ENCODE measurements at regions not wholly inside any gene's neighbourhood (a gene's known extent, or its start where the extent isn't known, plus 50 kb on each side); places are given as distances from the start of the nearest gene placed in this dataset.

DNA sequence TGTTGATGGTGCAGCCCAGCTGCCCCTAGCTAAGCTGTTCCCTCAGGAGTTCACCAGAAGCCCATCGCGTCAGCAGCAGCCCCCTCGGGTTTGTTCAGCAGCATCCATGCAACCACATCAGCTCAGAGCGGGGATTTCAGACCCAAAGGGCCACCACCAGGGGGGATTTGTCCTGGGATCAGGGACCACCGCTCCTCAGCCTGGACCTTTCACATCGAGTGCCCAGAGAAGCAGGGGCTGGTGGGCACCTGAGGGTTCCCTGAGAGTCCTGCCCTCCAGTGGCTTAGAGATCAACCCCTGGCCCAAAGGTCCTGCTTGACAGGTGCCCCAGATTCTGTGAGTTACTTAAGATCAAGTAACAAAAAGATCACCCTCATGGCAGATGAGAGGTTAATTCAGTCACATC lies 65.9 kb upstream of the C14orf180 start:
- DNase-seq (ENCODE audit: low spot score): no peak

GRCh38 chr14:104514156-104514848 lies 65.3 kb upstream of the C14orf180 start:
- no peak for DNase-seq (ENCODE audit: low spot score)

- DNase-seq (ENCODE audit: low spot score): no peak
These were observed 64.3 kb upstream of the C14orf180 start for GRCh38 chr14:104515059-104515810.

- DNase-seq (ENCODE audit: low spot score): no peak
These were observed 63.5 kb upstream of the C14orf180 start for GRCh38 chr14:104515811-104516780.

DNA sequence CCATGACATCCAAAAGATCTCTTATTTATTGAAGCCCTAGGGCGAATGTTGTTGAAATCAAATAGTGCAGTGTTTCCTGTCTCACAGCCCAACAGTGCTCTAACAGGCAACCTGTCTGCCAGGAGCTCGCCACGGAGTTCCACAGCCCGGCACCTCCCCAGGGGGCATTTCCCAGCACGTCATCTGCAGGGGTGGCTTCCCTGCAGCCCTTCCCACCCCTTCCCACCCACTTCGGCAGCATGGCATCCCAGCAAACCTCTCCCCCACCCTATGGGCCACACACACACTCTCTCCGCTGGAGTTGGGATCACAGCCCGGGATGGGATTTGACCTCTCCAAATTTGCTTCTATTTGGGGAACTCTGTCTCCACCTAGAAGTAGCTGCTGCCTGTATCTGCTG lies 62.7 kb upstream of the C14orf180 start:
- no peak for DNase-seq (ENCODE audit: low spot score)

DNA sequence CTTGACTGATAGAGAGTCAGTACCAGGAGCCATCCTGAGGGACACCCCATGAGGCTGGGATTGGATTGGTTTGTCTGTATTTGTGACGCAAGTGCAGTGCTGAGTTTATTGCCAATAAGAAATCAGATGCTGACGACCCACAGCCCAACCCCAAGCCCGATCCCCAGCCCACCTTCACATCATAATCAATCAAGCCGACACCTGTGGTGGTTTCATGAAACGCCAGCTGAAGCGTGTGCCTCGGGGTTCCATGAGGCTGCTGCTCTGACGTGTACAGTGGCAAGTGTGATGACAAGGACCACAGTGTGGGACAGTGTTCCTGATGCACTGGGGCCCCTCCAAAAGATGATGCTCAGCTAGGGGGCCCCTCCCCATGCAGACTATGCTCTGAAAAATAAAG lies 62.1 kb upstream of the C14orf180 start:
- DNase-seq (ENCODE audit: low spot score): no peak

- no peak for DNase-seq (ENCODE audit: low spot score)
These were observed 61.7 kb upstream of the C14orf180 start for GRCh38 chr14:104517867-104518266.

- no peak for DNase-seq (ENCODE audit: low spot score)
These were observed 60.8 kb upstream of the C14orf180 start for GRCh38 chr14:104518659-104519350.

DNA sequence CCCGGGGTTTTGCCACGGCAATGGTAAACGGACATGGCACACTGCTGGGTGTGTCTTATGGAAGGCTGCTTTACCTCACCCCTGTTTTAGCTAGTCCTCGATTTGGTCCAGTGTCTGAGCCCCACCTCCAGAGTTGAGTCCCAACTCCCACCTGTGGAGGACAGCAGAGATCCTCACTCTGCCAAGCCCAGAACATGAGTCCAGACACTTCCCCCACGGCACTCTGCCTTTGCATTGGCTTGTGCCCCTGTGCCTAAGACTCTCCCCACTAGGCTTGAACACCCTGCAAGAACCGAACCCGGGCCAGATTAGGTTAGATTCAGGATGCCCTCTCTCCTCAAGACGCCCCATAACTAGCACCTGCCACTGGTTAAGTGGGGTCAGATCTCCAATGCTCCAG lies 59.8 kb upstream of the C14orf180 start:
- DNase-seq (ENCODE audit: low spot score): no peak

GRCh38 chr14:104520620-104521410 lies 58.7 kb upstream of the C14orf180 start:
- DNase-seq (ENCODE audit: low spot score): no peak

GRCh38 chr14:104521816-104522745 lies 57.5 kb upstream of the C14orf180 start:
- DNase-seq (ENCODE audit: low spot score): no peak

DNA sequence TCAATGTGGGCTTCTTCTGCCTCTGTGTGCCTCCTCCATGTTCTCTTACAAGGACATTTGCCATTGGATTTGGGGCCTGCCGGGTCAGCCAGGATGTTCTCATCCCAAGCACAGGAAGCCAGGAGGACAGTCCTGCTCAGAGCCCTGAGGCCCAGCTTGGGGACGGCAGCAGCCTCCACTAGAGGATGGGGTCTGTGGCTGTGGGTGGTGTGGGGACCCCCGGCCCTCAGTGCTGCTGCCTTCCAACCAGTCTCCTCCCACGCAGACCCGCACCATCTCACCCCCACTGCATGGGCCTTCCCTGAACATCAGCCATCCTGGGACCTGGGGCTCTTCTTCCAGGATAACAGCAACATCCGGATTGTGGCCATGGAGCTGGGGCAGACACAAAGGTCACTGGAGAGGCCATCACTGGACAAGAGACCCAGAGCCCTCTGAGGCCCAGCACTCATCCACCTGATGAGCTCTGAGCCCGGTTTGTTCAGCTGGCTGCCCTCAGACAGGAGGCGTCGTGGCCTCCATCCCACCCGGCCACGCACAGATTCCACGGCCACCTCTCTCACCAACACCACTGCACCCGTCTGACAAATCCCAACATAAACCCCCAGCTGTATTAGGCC lies 56.5 kb upstream of the C14orf180 start:
- no peak for DNase-seq (ENCODE audit: low spot score)

GRCh38 chr14:104523546-104523935 lies 56.0 kb upstream of the C14orf180 start:
- DNase-seq (ENCODE audit: low spot score): no peak

- DNase-seq (ENCODE audit: low spot score): no peak
These were observed 54.8 kb upstream of the C14orf180 start for GRCh38 chr14:104524726-104525125.

DNA sequence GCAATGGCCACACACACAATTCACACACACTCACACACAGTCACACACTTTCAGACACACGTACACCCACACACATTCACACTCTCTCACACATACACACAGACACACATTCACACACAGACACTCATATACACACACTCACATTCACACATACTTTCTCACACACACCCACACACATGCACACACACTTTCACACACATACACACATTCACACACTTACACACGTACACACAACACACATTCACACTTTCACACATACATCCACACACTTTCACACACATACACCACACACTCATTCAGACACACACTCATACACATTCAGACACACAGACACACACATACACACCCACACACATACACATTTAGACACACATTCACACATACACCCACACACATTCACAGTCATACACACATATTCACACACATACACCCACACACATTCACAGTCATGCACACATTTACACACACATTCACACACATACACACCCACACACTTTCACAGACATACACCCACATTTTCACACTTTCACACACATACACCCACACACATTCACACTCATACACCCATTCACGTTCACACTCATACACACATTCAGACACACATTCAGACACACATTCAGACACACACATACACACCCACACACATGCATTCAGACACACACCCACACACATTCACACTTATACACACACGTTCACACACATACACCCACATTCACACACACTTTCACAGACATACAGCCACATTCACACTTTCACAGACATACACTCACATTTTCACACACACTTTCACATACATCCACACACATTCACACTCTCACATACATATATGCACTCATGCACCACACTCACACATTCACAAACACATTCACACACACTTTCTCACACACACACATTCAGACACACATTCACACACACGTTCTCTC lies 52.6 kb upstream of the C14orf180 start:
- no peak for DNase-seq (ENCODE audit: low spot score)

GRCh38 chr14:104527857-104528459 lies 51.6 kb upstream of the C14orf180 start:
- DNase-seq (ENCODE audit: low spot score): no peak

DNA sequence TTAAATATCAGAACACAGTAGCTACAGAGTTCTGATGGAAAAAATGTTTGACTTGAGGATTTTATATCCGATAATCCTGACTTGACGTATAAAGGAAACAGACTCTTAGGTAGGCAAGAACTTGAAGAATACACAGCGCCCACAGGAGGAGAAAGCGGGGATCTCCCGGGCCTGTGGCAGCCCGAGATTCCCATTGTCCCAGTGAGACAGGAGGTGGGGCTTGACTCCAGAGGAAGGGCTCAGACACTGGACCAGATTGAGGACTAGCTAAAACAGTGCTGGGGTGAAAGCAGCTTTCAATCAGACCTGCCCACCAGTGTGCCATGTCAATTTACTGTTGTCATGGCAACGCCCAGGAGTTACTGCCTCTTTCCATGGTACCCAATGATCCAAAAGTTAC lies 51.1 kb upstream of the C14orf180 start:
- no peak for DNase-seq (ENCODE audit: low spot score)

All from HT-29 (cell line).